Hematopoietic multipotent progenitor cell treated with erythropoietin and hydrocortisone succinate and interleukin-3 and kit ligand, for 4 days (in vitro differentiated cells): ENCODE measurements at regions not wholly inside any gene's neighbourhood (a gene's known extent, or its start where the extent isn't known, plus 50 kb on each side); places are given as distances from the start of the nearest gene placed in this dataset.

Experiments
- DNase-seq: peaks from one replicate; pipeline ENCODE4 v3.0.0-alpha.2; 2015

DNA sequence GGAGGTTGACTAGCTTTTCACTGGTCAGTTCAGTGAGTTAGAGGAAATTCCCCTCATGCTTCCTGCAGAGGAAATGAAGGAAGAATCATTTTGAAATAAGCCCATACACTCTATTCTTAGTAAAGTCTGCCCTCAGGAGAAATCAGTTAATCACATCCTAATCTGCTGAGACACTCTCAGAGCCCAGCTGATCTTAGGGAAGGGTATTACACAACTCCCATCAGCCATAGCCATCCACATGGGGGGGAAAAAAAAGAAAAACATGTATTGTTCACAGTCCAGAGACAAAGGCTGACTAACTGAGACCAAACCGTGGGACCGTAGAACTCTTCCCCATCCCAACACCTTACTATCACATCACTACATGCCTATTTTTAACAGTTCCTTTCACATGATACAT is 722.3 kb downstream of the CDH8 start:
- DNase-seq: no peak

DNA sequence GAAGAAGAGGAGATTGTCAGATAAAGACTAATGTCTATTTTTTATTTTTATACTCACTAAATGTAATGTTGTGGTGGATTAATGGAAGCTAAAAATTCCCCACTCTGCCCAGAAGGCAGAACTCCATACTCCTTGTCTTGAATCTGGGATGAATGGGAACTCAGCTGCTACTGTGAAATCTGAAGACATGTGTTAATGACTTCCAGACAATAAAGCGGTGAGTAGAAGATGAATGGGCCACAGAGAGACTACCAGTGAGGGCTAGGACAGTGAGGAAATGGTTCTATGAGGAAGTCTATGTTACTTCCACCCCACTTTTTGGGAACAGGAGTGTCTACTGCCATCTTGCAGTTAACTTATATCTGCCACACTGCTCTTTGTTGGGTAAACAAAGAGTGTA is 726.9 kb downstream of the CDH8 start:
- no peak for DNase-seq

GRCh38 chr16:61306204-61306603 is 730.0 kb downstream of the CDH8 start:
- no peak for DNase-seq

DNA sequence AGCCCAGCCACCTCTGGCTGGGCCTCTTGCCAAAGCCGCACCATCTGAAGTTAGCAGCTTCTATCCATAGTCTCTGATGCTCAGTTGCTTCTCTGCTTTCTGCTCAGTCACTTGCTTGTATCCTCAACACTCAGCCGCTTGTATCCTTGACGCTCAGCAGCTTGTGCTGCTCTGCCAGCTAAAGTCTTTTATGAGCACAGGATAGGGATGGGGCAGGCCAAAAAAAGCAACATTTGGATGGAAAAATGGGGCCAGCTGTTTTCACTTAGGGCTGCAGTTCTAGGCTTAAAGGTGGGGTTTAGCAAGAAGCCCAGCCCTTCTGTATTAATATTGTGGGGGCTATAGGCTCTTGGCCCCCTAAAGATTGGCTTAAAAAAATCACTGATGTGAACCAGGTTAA is 739.4 kb downstream of the CDH8 start:
- no peak for DNase-seq

GRCh38 chr16:61296305-61296704 is 739.9 kb downstream of the CDH8 start:
- DNase-seq: no peak

- DNase-seq: no peak
Observed at GRCh38 chr16:61295311-61295710, 740.9 kb downstream of the CDH8 start.

GRCh38 chr16:61289141-61289540 is 747.1 kb downstream of the CDH8 start:
- no peak for DNase-seq

- DNase-seq: no peak
Observed at GRCh38 chr16:61277849-61278248, 758.4 kb downstream of the CDH8 start.

DNA sequence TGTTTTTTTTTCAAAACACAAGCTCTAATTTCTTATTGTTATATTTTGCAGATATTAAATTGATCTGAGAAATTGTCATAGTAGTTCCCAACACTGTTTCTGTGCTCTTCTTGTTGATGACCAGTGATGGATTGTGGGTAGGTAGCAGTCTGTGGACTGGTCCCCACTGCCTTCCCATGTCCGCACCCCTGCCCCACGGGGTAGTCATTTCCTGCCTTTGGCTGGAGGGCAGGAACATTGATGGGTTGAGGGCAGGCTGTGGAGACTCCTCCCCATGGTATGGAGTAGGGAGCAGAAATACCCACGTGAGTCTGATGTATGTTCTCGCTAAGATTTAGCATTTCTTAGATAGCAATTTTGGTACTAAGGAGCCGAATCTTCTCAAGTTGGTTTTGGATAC is 762.0 kb downstream of the CDH8 start:
- no peak for DNase-seq

DNA sequence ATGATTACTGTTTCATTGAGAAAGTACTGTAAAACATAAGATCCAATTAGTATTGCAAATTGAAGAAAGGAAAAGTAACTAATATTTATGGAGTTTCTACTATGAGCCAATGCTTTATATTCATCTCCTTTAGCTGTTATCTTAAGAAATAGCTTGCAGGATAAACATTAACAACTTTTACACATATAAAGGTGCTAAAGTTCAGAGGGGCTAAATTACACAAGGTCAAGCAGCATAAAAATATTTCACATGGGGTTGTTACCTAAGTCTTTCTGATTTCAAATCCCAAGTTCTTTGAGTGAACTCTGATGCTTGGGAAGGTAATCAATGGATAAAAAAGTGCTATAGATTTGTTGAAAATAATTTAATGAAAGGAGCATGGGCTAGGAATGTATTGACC is 765.5 kb downstream of the CDH8 start:
- DNase-seq: no peak

DNA sequence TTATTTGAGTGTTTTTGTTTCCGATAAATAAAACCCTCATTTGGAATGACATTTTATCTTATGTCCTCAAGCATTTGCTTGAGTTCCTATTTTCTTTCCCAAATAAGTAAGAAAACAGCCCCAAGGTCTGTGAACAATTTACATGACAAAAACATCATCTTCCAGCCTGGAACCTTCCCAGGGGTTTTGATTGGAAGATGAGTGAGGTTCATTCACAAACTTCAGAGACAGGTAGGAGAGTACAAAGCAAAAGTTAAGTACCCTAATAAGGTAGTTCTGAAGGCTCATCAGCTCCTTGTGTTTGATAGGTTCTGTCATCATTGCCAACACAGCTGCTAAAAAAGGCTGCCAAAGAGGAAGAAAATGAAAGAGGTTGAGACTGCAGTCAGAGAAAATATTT is 772.8 kb downstream of the CDH8 start:
- DNase-seq: no peak

DNA sequence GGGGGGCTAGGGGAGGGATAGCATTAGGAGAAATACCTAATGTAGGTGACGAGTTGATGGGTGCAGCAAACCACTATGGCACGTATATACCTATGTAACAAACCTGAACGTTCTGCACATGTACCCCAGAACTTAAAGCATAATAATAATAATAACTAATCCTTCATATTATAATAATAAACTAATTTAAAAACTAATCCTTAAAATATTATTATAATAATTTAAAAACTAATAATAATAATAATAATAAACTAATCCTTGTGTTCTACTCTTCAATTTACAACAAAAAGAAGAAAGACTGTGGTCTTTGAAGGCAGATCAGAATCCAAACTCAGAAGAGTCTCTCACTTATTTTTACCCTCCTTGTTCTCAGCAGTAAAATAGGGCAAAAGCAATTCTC is 774.9 kb downstream of the CDH8 start:
- no peak for DNase-seq

DNA sequence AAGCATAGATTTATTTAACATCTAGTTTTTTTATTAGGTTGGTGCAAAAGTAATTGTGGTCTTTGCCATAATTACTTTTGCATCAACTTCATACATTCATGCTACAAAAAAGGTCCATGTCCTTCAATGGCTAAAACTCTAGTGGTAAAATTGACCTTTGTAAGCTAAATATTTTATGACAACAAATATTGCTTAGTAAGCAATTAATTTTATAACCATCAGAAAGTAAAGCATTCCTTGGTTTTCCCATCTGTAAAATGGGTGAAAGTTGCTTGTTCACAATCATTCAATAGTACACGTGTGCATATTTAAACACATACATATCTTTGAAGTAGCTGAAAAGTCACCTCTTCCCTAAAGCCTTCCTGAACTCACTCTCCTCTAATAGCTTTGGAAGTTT is 789.6 kb downstream of the CDH8 start:
- no peak for DNase-seq

DNA sequence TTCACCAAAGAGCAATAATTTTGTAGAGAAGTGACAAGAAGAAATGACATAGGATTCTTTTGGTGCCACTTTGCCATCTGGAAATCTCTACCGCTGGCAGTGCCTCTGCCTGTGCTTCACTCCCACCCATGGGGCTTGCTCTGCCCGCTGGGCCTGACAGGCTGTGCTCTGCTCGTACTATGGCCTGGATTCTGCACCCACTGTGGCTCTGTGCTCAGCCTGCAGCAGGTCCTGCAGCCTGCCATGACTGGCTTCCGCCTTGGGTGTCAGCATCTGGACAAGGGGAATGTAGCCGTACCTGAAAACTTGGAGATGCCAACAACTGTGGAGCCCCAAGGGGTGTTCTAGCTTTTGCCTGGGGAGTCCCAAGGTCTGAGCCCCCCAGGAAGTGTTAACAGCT is 792.3 kb downstream of the CDH8 start:
- DNase-seq: no peak

DNA sequence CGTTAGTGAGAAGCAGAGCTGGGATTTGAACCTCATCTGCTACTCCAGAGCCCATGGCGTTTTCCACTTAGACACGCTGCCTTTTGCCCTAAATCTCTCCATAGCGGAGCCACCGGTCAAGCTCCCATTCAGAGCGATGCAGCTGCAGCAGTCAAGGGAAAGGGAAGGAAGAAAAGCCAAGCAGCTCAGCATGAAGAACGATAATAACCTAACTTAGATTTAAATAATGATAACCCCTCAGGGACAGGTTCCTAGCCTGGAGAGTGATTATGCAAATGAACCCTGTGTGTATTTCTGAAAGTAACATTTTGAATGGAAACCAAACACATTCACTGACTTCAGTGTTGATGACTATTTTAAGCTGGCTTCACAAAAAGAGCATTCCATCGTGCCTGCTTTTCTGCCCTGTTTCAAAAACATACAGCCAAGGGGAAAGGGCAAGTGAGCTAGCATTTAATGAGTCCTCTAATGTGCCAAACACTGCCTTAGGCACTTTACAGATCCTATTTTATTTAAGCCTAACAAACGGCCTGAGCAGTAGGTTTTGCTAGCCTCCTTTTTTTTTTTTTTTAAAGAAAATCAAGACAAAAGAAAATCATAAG is 798.3 kb downstream of the CDH8 start:
- DNase-seq: no peak

GRCh38 chr16:61233713-61234112 is 802.5 kb downstream of the CDH8 start:
- DNase-seq: no peak

DNA sequence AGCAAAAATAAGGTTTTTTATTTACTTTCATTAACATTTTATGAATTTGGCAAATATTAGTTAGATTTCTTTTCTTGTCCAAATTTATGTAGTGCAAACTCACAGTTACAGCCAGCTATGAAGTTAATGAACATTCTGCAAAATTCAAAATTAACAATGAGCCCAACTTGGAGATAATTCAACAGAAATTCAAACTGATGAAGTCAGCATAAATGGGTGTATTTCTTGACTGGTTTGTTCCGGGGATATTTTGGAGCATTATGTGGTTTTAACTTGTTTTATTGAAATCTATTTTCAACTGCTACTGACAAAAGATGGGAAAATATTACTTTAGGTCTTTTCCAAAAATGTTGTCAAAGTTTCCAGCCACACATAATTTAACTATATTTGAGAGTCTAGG is 807.9 kb downstream of the CDH8 start:
- DNase-seq: no peak

DNA sequence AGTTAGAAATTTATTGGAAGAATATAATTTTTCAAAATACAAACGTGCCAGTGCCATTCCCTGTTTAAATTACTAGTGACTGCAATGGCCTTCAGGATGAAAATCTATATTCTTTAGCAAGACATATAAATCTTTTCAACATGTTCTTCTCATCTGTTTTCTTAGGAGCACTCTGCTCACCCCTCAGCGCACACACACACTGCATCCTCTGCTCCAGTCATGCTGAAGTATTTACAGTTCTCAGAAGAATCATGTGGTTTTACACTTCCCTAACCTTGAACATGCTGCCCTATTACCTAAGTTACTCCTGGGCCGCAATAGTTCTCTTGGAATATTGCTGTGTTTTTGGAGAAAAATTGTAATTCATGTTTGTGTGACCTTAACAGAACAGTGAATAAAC is 820.6 kb downstream of the CDH8 start:
- DNase-seq: no peak

- no peak for DNase-seq
Observed at GRCh38 chr16:61214780-61215179, 821.5 kb downstream of the CDH8 start.

DNA sequence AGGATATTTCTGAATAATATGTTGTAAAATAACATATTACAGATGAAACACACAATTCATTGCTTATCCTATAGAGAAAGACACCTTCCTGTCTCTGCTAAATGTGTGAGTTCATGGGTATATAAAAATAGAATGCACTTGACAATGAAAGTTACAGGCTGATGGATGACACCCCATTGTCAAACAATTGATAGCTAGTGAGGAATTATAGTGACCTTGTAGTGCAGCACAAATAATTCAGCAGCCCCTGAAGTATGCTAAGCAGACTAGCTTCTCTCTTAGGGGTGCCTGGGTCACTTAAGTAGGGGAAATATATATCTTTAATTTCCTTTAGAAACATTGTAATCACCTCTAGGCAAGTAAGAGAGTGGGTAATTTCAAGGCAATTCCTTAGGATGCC is 826.2 kb downstream of the CDH8 start:
- no peak for DNase-seq

DNA sequence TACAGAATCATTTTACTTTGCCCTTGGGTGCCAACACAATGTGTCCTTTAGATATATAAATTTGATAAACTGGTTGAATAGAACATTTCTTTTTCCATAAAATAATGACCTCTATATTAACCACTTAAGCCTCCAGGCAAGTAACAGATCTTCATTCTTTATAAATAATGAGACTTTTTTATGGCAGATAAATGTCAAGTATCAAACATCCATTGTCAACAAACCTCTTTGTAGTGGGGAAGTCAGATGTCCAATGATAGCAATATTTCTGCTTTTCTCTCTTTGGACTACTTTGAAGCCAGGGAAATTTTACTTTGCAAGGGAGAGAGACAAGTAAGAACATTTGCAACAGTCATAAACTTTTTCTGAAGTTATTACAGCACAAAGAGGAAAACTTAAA is 841.2 kb downstream of the CDH8 start:
- no peak for DNase-seq

GRCh38 chr16:61194573-61194972 is 841.7 kb downstream of the CDH8 start:
- DNase-seq: no peak

GRCh38 chr16:61182391-61182790 is 853.8 kb downstream of the CDH8 start:
- DNase-seq: no peak

DNA sequence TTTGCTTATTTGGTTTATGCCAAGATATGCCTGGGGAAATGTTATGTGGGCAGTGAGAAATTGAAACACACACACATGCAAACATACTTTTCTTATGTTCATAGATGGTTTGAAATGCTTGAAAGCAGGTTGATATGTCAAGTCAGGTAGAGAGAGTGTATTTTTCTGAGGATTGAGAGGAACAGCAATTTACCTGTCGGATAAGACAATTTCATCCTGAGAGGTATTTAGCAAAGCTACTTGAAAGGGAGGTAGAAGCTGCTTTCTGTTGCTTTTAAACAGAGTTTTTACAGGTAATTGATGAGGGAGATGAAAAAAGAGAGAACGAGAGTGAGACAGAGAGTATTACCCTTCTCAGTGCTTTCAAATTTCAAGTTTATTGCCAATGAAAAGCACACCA is 854.3 kb downstream of the CDH8 start:
- DNase-seq: no peak

GRCh38 chr16:61179561-61179960 is 856.7 kb downstream of the CDH8 start:
- DNase-seq: no peak

GRCh38 chr16:61165797-61166196 is 870.4 kb downstream of the CDH8 start:
- no peak for DNase-seq
